NCI-H226 (cell line): ENCODE measurements at regions not wholly inside any gene's neighbourhood (a gene's known extent, or its start where the extent isn't known, plus 50 kb on each side); places are given as distances from the start of the nearest gene placed in this dataset.

Source experiments
- DNase-seq: peaks from one replicate; pipeline ENCODE4 v3.0.0-alpha.2; 2015

GRCh38 chr9:8186560-8186959, 387.0 kb upstream of the DMAC1 start:
- no peak for DNase-seq

- no peak for DNase-seq
Observed at GRCh38 chr9:8183618-8184017, 384.0 kb upstream of the DMAC1 start.

GRCh38 chr9:8179381-8180053, 379.9 kb upstream of the DMAC1 start:
- DNase-seq: no peak

DNA sequence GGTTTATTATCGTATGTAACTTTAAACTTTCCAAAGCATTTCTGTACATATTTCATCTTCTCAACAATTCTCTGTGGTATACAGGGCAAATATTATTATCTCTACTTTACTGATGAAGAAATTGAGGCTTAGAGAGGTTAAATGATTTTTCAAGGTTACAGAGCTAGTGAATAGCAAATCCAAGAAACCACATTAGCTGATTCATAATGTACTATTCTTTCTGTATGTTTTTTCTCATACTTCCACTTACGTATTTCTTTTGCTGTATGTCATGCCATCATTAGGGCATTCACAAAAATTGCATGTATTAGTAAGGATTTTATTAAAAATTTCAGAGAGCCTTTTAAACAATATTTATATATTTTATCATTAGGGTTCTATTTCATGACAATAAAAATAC, 372.4 kb upstream of the DMAC1 start:
- no peak for DNase-seq

DNA sequence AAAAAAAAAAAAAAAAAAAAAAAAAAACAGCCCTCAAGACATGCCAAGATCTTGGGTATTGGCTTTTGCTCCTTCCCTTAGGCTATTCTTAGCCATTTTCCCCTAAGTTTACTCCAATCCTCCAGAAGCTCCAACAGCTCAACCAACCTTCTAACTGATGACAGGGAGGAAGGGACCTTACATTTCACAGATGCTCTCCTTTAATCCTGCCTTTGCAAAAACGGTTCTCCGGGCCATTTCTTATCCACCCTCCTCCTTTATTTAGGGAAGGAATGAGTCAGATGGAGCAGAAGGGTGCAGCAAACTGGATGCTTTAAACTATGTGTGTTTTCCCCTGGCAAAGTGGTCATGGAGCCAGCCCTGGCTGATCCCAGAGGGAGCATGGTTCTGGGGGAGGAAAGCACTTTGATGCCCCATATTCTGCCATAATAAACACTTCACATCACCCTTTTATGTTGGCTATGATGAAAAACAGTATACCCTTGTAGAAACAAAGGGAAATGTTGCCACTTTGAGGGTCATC, 369.4 kb upstream of the DMAC1 start:
- no peak for DNase-seq

GRCh38 chr9:8160787-8161186, 361.2 kb upstream of the DMAC1 start:
- no peak for DNase-seq

DNA sequence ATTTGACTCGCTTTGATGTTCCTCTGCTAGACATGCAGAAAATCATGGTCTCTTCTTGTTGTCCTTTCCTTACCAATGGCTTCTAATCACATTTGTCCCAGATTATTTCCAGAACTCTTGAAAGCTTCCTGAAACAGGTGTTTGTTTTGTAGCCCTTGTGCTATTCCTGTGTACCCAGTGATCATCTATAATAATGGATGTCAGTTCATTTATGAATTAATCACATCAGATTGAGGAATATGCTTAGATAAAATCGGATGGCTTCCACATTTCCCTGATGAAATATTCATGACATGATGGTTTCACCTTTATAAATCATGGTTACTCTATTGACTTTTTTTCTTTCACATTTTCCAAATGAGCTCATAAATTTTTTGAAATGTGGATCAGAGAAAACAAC, 359.0 kb upstream of the DMAC1 start:
- no peak for DNase-seq

DNA sequence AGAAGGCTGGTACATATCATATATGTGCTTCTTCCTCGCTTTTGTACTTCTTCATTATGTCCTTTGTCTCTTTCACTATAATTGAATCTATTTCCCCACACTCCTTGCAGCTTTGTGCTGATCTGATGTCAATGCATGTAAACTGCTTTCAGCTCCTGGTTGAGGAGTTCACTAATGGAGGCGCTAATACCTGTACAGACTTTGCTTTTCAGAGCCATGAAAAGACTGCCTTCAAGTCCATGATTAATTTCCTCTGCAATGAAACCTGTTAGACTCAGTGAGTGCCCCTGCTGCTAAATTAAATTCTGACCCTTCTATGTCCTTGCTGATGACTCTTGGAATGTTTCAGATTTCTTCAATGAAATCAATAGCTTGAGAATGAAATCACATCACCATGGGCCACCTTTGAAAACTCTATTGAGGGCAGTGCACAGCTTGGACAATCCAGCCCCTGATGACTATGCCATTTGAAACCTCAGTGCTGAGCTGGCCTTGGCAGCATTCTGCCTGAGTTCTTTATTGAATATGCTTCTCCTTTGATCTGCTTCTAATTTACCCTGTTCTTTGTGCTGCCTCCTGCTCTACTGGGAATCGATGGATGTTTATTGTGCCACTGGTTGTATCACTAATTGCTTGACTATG, 358.2 kb upstream of the DMAC1 start:
- DNase-seq: no peak

DNA sequence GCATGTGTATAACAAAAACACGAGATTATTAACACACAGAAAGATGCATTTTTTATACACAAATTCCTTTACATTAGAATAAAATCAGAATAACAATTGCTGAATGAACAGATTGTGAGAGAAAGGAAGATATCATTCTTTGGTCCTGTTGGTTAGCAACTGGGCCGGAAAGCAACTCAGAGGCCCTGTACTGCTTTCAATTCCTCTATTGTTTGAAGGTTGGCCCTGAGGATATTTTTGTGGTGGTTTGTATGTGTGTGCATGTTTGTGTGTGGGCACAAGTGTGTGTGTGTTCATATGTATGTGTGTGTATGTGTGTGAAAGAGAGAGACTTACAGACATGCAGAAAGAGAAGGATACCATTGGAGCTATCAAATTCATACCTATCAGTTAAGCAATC, 356.8 kb upstream of the DMAC1 start:
- DNase-seq: no peak

GRCh38 chr9:8155706-8156105, 356.1 kb upstream of the DMAC1 start:
- DNase-seq: no peak

DNA sequence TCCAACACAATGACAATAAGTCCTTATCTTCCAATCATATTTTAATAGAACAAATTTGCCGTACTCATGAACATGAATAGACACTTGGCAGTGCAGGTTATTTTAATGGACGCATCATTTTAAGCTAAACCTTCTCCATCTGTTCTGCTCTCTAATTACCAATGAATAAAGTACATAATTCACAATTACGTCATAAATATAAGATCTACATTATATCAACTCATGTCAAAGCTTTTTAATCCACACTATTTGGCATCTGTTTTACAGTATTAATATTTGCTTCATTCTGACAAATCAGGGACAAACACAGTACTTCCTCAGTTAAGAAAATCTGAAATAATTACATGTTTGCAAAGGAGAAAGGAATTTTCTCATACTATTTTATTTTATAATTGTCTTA, 344.1 kb upstream of the DMAC1 start:
- no peak for DNase-seq

DNA sequence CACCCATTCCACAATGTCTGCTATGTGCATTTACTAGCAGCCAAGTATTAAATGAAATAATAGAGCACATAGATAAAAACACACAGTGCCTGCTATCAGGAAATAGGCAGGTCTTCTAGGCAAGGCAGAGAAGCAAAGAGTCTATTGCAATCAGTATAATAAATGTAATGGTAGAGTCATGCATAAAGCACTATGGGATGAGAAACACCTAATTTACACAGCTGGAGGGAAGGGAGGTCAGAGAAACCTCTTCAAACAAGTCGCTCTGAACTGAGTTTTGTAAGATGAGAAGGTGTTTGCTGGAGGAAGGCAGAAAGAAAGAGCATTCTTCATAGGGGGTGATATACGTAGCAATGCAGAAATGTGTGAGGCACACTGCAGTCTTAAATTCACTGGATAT, 341.0 kb upstream of the DMAC1 start:
- no peak for DNase-seq

DNA sequence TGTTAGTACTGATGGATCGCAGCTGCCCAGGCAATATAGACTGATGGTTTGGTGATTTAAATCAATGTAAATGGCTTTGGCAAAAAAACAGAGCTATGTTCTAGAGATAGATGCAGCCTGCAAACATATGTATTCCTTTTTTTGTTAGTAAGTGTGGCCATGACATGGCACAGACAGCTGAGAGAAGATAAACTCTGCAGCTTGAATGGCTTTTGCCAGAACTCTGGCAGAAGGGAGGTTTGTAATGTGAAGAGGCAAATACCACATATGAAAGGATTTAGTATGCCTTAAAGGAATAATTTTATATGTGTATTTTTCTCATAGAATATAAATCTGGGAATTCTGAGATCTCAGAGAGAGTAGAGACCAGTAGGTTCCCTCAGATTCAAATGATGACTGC, 340.2 kb upstream of the DMAC1 start:
- DNase-seq: no peak

- no peak for DNase-seq
Observed at GRCh38 chr9:8136477-8136876, 336.9 kb upstream of the DMAC1 start.

- no peak for DNase-seq
Observed at GRCh38 chr9:8134635-8135034, 335.1 kb upstream of the DMAC1 start.

DNA sequence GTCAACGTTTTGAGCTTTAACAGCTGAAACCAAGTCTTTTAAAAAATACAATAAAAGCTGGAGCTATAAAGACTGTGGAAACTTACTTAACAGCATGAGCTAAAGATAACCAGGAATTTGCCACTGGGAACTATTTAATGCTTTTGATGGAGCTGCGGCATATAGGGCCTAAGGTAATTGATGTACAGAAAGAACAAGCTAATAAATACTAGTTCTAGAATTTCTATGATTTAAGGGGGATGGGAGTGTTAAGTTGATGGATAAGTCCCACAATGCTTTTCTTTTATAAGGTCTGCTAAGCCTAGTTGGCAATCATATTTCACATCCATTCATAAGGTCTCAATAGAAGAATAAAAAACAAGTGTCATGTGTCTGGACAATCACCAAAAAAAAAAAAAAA, 334.0 kb upstream of the DMAC1 start:
- DNase-seq: no peak

DNA sequence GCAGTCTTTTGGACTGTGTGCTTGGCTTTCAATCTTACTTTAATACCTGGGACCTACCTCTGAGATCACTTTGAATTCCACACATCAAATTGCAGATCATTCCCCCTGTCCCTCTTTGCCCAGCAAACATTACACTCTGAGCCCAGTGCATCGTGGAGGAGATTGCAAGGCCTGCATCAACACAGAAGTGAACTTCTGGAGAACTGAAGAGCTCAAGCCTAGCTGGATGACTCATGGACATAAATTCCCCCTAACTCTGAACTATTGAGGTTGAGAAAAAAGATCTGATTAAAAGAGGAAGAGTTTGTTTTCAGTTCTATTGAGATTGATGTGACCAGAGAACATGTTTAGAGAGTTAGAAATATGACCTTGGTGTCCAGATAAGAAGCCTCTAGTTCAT, 316.0 kb upstream of the DMAC1 start:
- DNase-seq: no peak

DNA sequence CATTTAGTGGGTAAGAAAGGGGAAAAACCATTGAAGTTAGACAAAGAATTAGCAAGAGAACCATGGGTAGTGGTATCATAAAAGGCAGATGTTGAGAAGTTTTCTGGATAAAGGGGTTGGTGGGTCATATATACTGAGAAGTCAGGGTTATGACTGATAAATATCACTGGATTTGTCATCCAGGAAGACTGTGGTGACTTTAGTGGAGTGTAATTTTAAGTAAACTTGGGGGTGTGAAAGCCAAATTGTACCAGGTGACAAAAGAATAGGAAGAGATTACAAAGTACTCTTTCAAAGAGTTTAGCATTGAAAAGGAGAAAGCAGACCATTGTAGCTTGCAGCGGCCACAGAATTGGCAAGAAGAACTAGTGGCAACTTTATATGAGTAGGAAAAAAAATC, 315.2 kb upstream of the DMAC1 start:
- no peak for DNase-seq

GRCh38 chr9:8106362-8106761, 306.8 kb upstream of the DMAC1 start:
- DNase-seq: no peak

- no peak for DNase-seq
Observed at GRCh38 chr9:8101607-8102006, 302.0 kb upstream of the DMAC1 start.

- DNase-seq: no peak
Observed at GRCh38 chr9:8096091-8096490, 296.5 kb upstream of the DMAC1 start.

DNA sequence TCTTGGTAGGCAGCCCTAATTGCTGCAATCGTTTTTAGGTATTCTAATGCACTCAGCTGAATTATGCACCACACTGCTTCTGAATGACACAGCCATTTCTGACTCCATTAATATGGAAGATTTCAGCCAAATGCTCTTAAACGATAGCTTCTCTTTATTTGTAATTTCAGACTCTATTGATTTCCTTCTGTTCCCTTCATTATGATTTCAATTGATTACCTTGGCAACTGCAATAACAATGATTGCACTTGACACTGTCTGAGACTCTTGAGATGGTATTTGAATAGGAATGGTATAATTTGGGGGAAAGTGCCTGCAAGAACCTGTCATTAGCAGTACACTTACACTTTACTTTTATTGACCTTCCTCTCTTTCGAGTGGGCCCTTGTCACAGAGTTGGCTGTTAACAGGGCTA, 296.1 kb upstream of the DMAC1 start:
- no peak for DNase-seq

DNA sequence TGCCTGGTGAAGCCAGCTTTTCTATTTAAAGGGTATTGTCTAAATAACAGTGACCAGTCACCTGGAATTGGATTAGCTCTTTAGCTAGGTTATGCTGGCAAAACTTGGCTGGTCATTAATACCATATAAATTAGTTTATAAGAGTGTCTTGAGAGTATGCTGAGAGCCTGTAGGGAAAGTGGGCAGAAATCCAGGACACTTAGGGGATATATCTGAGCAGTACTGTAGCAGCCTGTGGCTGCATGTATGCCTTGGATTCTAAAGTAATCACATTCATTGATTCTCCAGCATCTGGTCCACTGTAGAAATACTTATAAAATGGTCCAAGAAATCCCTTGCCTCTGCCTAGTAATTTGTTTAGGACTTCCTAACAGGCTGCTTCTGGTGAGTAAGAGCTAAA, 288.9 kb upstream of the DMAC1 start:
- no peak for DNase-seq

- no peak for DNase-seq
Observed at GRCh38 chr9:8085986-8086385, 286.4 kb upstream of the DMAC1 start.

DNA sequence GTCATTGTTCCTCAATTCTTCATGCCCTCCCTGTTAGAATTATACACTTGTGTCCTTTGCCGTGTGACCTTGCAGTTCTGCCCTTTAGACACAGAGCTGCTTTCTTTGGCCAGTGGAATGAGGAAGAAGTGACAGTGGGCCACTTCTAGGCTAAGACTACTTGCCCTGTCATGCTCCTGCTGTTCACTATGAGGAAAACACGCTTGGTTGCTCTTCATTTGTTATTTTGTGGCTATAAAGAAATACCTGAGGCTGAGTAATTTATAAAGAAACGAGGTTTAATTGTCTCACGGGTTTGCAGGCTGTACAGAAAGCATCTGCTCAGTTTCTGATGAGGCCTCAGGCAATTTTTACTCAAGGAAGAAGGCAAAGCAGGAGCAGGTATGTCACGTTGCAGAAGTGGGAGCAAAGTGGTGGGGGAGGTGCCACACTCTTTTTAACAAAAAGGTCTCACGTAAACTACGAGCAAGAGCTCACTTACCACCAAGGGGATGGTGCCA, 279.1 kb upstream of the DMAC1 start:
- no peak for DNase-seq
